ENCODE measurements at regions not wholly inside any gene's neighbourhood (a gene's known extent, or its start where the extent isn't known, plus 50 kb on each side); places are given as distances from the start of the nearest gene placed in this dataset.
A peak's percentile ranks its signal among the peaks of the same experiment; 100 is the strongest.

- H3K36me3 ChIP-seq: no peaks in the 10 kb centered on the region
- H3K27me3 ChIP-seq: no peaks in the 10 kb centered on the region
- H3K4me3 ChIP-seq: no peak overlapping the region
- DNase-seq: no peak
- no peaks in the 10 kb centered on the region for H3K9me3 ChIP-seq
Observed at GRCh38 chr4:126698224-126698623, 934.5 kb upstream of the INTU start.

- no peaks in the 10 kb centered on the region for H3K27me3 ChIP-seq
- no peaks in the 10 kb centered on the region for H3K9me3 ChIP-seq
- H3K4me3 ChIP-seq: no peak overlapping the region
- H3K36me3 ChIP-seq: no peaks in the 10 kb centered on the region
- peak; percentile 84 for DNase-seq
Observed at GRCh38 chr4:126701756-126702155, 931.0 kb upstream of the INTU start.

GRCh38 chr4:126702747-126703146 is 930.0 kb upstream of the INTU start:
- no peak for DNase-seq
- Histone ChIP-seq H3K36me3 (no peaks in the 10 kb centered on the region), H3K9me3 (no peaks in the 10 kb centered on the region), H3K27me3 (no peaks in the 10 kb centered on the region), H3K4me3 (no peak overlapping the region)

GRCh38 chr4:126705266-126705665 is 927.5 kb upstream of the INTU start:
- Histone ChIP-seq H3K36me3 (no peaks in the 10 kb centered on the region), H3K9me3 (no peaks in the 10 kb centered on the region), H3K4me3 (no peak overlapping the region), H3K27me3 (no peaks in the 10 kb centered on the region)
- DNase-seq: no peak

- H3K9me3 ChIP-seq: no peaks in the 10 kb centered on the region
- DNase-seq: no peak
- H3K27me3 ChIP-seq: no peaks in the 10 kb centered on the region
- H3K36me3 ChIP-seq: no peaks in the 10 kb centered on the region
- H3K4me3 ChIP-seq: no peak overlapping the region
Observed at GRCh38 chr4:126708716-126709115, 924.0 kb upstream of the INTU start.

GRCh38 chr4:126710935-126711334 is 921.8 kb upstream of the INTU start:
- no peak for DNase-seq
- Histone ChIP-seq H3K9me3 (no peaks in the 10 kb centered on the region), H3K27me3 (no peaks in the 10 kb centered on the region), H3K4me3 (no peak overlapping the region), H3K36me3 (no peaks in the 10 kb centered on the region)

GRCh38 chr4:126715067-126715466 is 917.7 kb upstream of the INTU start:
- H3K27me3 ChIP-seq: no peaks in the 10 kb centered on the region
- no peak overlapping the region for H3K4me3 ChIP-seq
- no peaks in the 10 kb centered on the region for H3K36me3 ChIP-seq
- no peak for DNase-seq
- H3K9me3 ChIP-seq: no peaks in the 10 kb centered on the region

GRCh38 chr4:126715681-126716080 is 917.1 kb upstream of the INTU start:
- no peaks in the 10 kb centered on the region for H3K36me3 ChIP-seq
- H3K27me3 ChIP-seq: no peaks in the 10 kb centered on the region
- no peak for DNase-seq
- H3K9me3 ChIP-seq: no peaks in the 10 kb centered on the region
- no peak overlapping the region for H3K4me3 ChIP-seq

- Histone ChIP-seq H3K27me3 (no peaks in the 10 kb centered on the region), H3K4me3 (no peak overlapping the region), H3K36me3 (no peaks in the 10 kb centered on the region), H3K9me3 (no peaks in the 10 kb centered on the region)
- no peak for DNase-seq
Observed at GRCh38 chr4:126718136-126718535, 914.6 kb upstream of the INTU start.

- Histone ChIP-seq H3K27me3 (no peaks in the 10 kb centered on the region), H3K9me3 (no peaks in the 10 kb centered on the region), H3K36me3 (no peaks in the 10 kb centered on the region)
Observed at GRCh38 chr4:126719852-126720251, 912.9 kb upstream of the INTU start.

GRCh38 chr4:126725906-126726305 is 906.9 kb upstream of the INTU start:
- Histone ChIP-seq H3K36me3 (no peaks in the 10 kb centered on the region), H3K4me3 (no peak overlapping the region), H3K9me3 (no peaks in the 10 kb centered on the region), H3K27me3 (no peaks in the 10 kb centered on the region)
- DNase-seq: no peak

More at GRCh38 chr4:126719852-126720251, 912.9 kb upstream of the INTU start:
- no peak overlapping the region for H3K4me3 ChIP-seq
- no peak for DNase-seq

- Histone ChIP-seq H3K9me3 (no peaks in the 10 kb centered on the region), H3K4me3 (no peak overlapping the region), H3K27me3 (no peaks in the 10 kb centered on the region), H3K36me3 (no peaks in the 10 kb centered on the region)
- no peak for DNase-seq
Observed at GRCh38 chr4:126727461-126727860, 905.3 kb upstream of the INTU start.

GRCh38 chr4:126731062-126731461 is 901.7 kb upstream of the INTU start:
- DNase-seq: no peak
- Histone ChIP-seq H3K36me3 (no peaks in the 10 kb centered on the region), H3K9me3 (no peaks in the 10 kb centered on the region), H3K4me3 (no peak overlapping the region), H3K27me3 (no peaks in the 10 kb centered on the region)

- Histone ChIP-seq H3K27me3 (no peaks in the 10 kb centered on the region), H3K4me3 (no peak overlapping the region), H3K36me3 (no peaks in the 10 kb centered on the region), H3K9me3 (no peaks in the 10 kb centered on the region)
- DNase-seq: no peak
Observed at GRCh38 chr4:126733301-126733700, 899.5 kb upstream of the INTU start.

GRCh38 chr4:126734465-126734864 is 898.3 kb upstream of the INTU start:
- no peaks in the 10 kb centered on the region for H3K27me3 ChIP-seq
- no peaks in the 10 kb centered on the region for H3K9me3 ChIP-seq
- DNase-seq: no peak
- no peaks in the 10 kb centered on the region for H3K36me3 ChIP-seq
- H3K4me3 ChIP-seq: no peak overlapping the region

GRCh38 chr4:126735294-126736132 is 897.2 kb upstream of the INTU start:
- Histone ChIP-seq H3K27me3 (no peaks in the 10 kb centered on the region), H3K36me3 (no peaks in the 10 kb centered on the region), H3K4me3 (no peak overlapping the region), H3K9me3 (no peaks in the 10 kb centered on the region)
- no peak for DNase-seq

GRCh38 chr4:126736133-126736518 is 896.6 kb upstream of the INTU start:
- Histone ChIP-seq H3K9me3 (no peaks in the 10 kb centered on the region), H3K4me3 (no peak overlapping the region), H3K36me3 (no peaks in the 10 kb centered on the region), H3K27me3 (no peaks in the 10 kb centered on the region)
- no peak for DNase-seq

GRCh38 chr4:126737899-126738526 is 894.7 kb upstream of the INTU start:
- Histone ChIP-seq H3K36me3 (no peaks in the 10 kb centered on the region), H3K27me3 (no peaks in the 10 kb centered on the region), H3K9me3 (no peaks in the 10 kb centered on the region), H3K4me3 (no peak overlapping the region)
- no peak for DNase-seq
